DOHH2 (cell line): ENCODE measurements at regions not wholly inside any gene's neighbourhood (a gene's known extent, or its start where the extent isn't known, plus 50 kb on each side); places are given as distances from the start of the nearest gene placed in this dataset.

Experiments used
- CTCF ChIP-seq: fragments of 200-600 bp; sonication (generic); IDR thresholded peaks from one replicate; pipeline ENCODE4 v1.5.1; 2014; ENCODE audit warnings: antibody characterized with exemption, mild to moderate bottlenecking, low read depth, low read length; ENCODE audit not compliant: poor library complexity, severe bottlenecking
- EZH2phosphoT487 ChIP-seq: fragments of 200-600 bp; sonication (generic); IDR thresholded peaks from 2 replicates; pipeline ENCODE4 v1.6.1; 2017; ENCODE audit warnings: borderline replicate concordance, mild to moderate bottlenecking, antibody characterized with exemption, low read length, moderate library complexity, mixed read lengths

GRCh38 chr9:75445144-75445543, 356.8 kb downstream of the OSTF1 start:
- TF ChIP-seq CTCF: no peak
- no peak for TF ChIP-seq EZH2phosphoT487
